ENCODE measurements at regions not wholly inside any gene's neighbourhood (a gene's known extent, or its start where the extent isn't known, plus 50 kb on each side); places are given as distances from the start of the nearest gene placed in this dataset.

DNA sequence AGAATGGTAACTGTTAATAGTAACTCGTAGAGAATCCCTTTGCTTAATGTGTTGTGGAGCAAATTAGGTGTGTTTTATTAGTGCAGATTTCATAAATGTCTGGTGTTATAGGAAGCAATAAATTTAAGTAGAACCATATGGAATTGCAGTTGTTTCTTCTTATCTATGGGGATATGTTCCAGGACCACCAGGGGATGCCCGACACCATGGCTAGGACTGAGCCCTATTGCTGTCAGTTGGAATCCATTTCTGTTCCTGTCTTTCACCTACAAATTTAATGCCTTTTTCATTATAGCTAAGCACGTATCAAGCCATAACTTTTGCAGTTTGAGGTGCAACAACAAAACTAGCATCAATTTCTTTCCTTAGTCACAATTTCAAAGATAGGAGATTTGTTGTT lies 72.5 kb downstream of the DDIT4L start:
- TF ChIP-seq EZH2 (IDR thresholded peaks at IDR 0.05; ENCODE audit: borderline replicate concordance, low read length) = no peak
- TF ChIP-seq, protein P1, sequence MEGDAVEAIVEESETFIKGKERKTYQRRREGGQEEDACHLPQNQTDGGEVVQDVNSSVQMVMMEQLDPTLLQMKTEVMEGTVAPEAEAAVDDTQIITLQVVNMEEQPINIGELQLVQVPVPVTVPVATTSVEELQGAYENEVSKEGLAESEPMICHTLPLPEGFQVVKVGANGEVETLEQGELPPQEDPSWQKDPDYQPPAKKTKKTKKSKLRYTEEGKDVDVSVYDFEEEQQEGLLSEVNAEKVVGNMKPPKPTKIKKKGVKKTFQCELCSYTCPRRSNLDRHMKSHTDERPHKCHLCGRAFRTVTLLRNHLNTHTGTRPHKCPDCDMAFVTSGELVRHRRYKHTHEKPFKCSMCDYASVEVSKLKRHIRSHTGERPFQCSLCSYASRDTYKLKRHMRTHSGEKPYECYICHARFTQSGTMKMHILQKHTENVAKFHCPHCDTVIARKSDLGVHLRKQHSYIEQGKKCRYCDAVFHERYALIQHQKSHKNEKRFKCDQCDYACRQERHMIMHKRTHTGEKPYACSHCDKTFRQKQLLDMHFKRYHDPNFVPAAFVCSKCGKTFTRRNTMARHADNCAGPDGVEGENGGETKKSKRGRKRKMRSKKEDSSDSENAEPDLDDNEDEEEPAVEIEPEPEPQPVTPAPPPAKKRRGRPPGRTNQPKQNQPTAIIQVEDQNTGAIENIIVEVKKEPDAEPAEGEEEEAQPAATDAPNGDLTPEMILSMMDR (IDR thresholded peaks at IDR 0.05; ENCODE audit: low read length) = peak; percentile 13; the same call in 1 of the 2 replicates
